Natural killer cell treated with Interleukin-12 subunit alpha and Interleukin-12 subunit beta and Interleukin-15 and Interleukin-18, amount 100 ng/mL, for 72 hours (primary cell): ENCODE measurements at regions not wholly inside any gene's neighbourhood (a gene's known extent, or its start where the extent isn't known, plus 50 kb on each side); places are given as distances from the start of the nearest gene placed in this dataset.

Experiments used
- ATAC-seq, 2 donors: fragments of 150-1000 bp; cut with Tn5 transposase in 1 of 2; sonication (Bioruptor Pico), chemical (Tn5 transposase) in 1 of 2; 2 replicates each; pipeline ENCODE4 v1.10.0; 2021
- DNase-seq: peaks from one replicate; pipeline ENCODE4 v3.0.0; 2022; ENCODE audit warnings: low spot score
- H3K27ac Mint-ChIP-seq, 2 donors: 1 replicate in 1 of 2; 2 replicates in 1 of 2; pipeline ENCODE4 v1.8.0; 2022; ENCODE audit warnings: mixed read lengths in 2 of 2, mild to moderate bottlenecking in 1 of 2, moderate library complexity in 1 of 2
- H3K27me3 Mint-ChIP-seq, 2 donors: 1 replicate in 1 of 2; 2 replicates in 1 of 2; pipeline ENCODE4 v1.8.0; 2022; ENCODE audit warnings: mixed read lengths in 2 of 2
- H3K36me3 Mint-ChIP-seq: one replicate; pipeline ENCODE4 v1.8.0; 2022; ENCODE audit warnings: mixed read lengths
- H3K4me1 Mint-ChIP-seq, 2 donors: 1 replicate in 1 of 2; 2 replicates in 1 of 2; pipeline ENCODE4 v1.8.0; 2022; ENCODE audit warnings: low read depth in 2 of 2, mixed read lengths in 2 of 2, mild to moderate bottlenecking in 1 of 2
- H3K4me3 Mint-ChIP-seq: one replicate; pipeline ENCODE4 v1.8.0; 2022; ENCODE audit warnings: mixed read lengths
- H3K9me3 Mint-ChIP-seq: 2 replicates; pipeline ENCODE4 v1.8.0; 2022; ENCODE audit warnings: mixed read lengths

GRCh38 chr9:80305136-80305535 lies 733.4 kb downstream of the TLE4 start:
- DNase-seq (no peak), ATAC-seq (no peak)
- H3K27ac Mint-ChIP-seq: no peak overlapping the region
- no peaks in the 10 kb centered on the region for H3K27me3 Mint-ChIP-seq
- no peaks in the 10 kb centered on the region for H3K4me1 Mint-ChIP-seq
- H3K36me3 Mint-ChIP-seq: no peaks in the 10 kb centered on the region
- H3K4me3 Mint-ChIP-seq: no peak overlapping the region
- peaks cover 6% of the 10 kb centered on the region for H3K9me3 Mint-ChIP-seq

DNA sequence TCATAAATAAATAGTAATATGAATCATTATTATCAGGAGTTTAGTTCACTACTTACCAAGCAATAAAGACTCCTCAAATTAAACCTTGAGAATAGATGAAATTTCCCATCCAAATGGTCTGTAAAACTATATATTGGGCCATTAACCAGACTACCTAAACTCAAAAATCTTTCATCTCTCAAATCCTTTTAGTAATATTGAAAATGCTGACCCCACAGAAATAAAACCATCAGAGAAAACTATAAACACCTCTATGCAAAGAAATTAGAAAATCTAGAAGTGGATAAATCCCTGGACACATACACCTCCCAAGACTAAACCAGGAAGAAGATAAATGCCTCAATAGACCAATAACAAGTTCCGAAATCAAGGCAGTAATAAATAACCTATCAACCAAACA lies 723.2 kb downstream of the TLE4 start:
- DNase-seq (no peak), ATAC-seq (no peak)
- Mint-ChIP-seq H3K36me3 (no peaks in the 10 kb centered on the region), H3K4me3 (no peak overlapping the region), H3K4me1 (no peaks in the 10 kb centered on the region), H3K27me3 (no peaks in the 10 kb centered on the region), H3K9me3 (peaks cover 21% of the 10 kb centered on the region), H3K27ac (no peak overlapping the region)

DNA sequence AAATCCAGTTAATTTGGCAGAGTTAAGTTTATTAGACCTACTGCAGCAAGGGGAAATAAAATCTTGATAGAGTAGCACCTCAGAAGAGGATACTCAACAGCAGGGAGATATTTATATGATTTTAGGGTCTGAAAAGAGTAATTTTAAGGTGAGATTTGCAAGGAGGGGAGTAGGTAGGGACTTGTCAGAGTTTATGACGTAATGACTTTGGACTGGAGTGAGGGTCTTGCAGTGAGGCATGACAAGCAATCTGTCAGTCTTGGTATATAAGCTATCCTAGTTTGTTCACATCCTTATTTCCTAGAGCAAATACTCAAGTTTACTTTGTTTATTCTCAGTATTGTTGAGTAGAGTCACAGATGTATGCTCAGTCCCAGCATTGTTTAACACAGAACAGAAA lies 722.6 kb downstream of the TLE4 start:
- no peaks in the 10 kb centered on the region for H3K36me3 Mint-ChIP-seq
- H3K27ac Mint-ChIP-seq: no peak overlapping the region
- peaks cover 20% of the 10 kb centered on the region for H3K9me3 Mint-ChIP-seq
- ATAC-seq: no peak
- no peaks in the 10 kb centered on the region for H3K4me1 Mint-ChIP-seq
- no peak for DNase-seq
- H3K4me3 Mint-ChIP-seq: no peak overlapping the region
- no peaks in the 10 kb centered on the region for H3K27me3 Mint-ChIP-seq

GRCh38 chr9:80292231-80292630 lies 720.5 kb downstream of the TLE4 start:
- ATAC-seq: no peak
- Mint-ChIP-seq H3K27ac (no peak overlapping the region), H3K4me1 (no peaks in the 10 kb centered on the region)

GRCh38 chr9:80285326-80285725 lies 713.6 kb downstream of the TLE4 start:
- ATAC-seq: no peak
- Mint-ChIP-seq H3K36me3 (no peaks in the 10 kb centered on the region), H3K4me3 (no peak overlapping the region), H3K9me3 (peaks cover 9% of the 10 kb centered on the region), H3K27ac (no peak overlapping the region), H3K27me3 (no peaks in the 10 kb centered on the region), H3K4me1 (no peaks in the 10 kb centered on the region)
- no peak for DNase-seq

More at GRCh38 chr9:80292231-80292630, 720.5 kb downstream of the TLE4 start:
- DNase-seq: no peak
- H3K36me3 Mint-ChIP-seq: no peaks in the 10 kb centered on the region
- H3K9me3 Mint-ChIP-seq: peaks cover 18% of the 10 kb centered on the region
- H3K27me3 Mint-ChIP-seq: no peaks in the 10 kb centered on the region
- no peak overlapping the region for H3K4me3 Mint-ChIP-seq

DNA sequence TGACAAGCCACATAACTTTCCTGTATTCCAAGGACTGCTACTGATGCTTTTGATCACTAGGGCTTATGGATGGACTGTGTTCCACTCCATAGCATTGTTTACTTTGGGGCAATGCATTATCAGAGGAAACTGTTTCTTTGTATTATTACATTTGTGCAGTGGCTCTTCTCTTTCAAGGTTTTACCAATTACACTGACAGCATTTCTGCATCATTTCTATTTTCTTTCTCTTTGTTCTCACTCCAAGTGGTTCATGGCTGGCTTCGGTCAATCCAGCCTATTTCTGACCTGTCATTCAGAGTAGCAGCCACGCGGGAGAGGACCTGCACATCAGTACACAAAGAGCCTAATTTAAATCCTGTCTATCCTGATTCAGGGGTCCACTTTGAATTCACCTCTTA lies 711.0 kb downstream of the TLE4 start:
- H3K27me3 Mint-ChIP-seq: no peaks in the 10 kb centered on the region

GRCh38 chr9:80259079-80259478 lies 687.3 kb downstream of the TLE4 start:
- ATAC-seq (no peak), DNase-seq (no peak)
- Mint-ChIP-seq H3K27ac (no peak overlapping the region), H3K36me3 (peaks cover 6% of the 10 kb centered on the region), H3K27me3 (no peaks in the 10 kb centered on the region), H3K4me1 (no peaks in the 10 kb centered on the region), H3K4me3 (no peak overlapping the region), H3K9me3 (peaks cover 5% of the 10 kb centered on the region)

More for the DNA sequence above, 711.0 kb downstream of the TLE4 start:
- no peak for DNase-seq
- no peaks in the 10 kb centered on the region for H3K36me3 Mint-ChIP-seq
- peaks cover 6% of the 10 kb centered on the region for H3K9me3 Mint-ChIP-seq
- no peak overlapping the region for H3K4me3 Mint-ChIP-seq
- no peaks in the 10 kb centered on the region for H3K4me1 Mint-ChIP-seq
- H3K27ac Mint-ChIP-seq: no peak overlapping the region
- ATAC-seq: no peak

DNA sequence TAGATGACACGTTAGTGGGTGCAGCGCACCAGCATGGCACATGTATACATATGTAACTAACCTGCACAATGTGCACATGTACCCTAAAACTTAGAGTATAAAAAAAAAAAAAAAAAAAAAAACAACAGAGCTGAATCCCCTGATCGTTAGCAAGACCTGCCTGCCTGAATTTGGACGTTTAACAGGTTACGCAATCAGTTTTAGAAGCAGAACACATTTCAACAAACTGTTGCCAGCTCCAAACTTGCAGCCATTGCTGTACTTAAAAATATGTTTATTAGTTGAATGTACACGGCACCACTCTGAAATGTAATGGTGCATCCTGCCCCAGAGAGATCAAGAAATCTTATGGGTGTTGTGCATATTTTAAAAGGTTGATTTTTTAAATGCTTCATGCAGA lies 680.0 kb downstream of the TLE4 start:
- H3K4me1 Mint-ChIP-seq: no peaks in the 10 kb centered on the region
- H3K9me3 Mint-ChIP-seq: peaks cover 16% of the 10 kb centered on the region
- H3K27ac Mint-ChIP-seq: no peak overlapping the region
- no peak overlapping the region for H3K4me3 Mint-ChIP-seq
- H3K36me3 Mint-ChIP-seq: no peaks in the 10 kb centered on the region
- DNase-seq: no peak
- no peak for ATAC-seq
- H3K27me3 Mint-ChIP-seq: no peaks in the 10 kb centered on the region

DNA sequence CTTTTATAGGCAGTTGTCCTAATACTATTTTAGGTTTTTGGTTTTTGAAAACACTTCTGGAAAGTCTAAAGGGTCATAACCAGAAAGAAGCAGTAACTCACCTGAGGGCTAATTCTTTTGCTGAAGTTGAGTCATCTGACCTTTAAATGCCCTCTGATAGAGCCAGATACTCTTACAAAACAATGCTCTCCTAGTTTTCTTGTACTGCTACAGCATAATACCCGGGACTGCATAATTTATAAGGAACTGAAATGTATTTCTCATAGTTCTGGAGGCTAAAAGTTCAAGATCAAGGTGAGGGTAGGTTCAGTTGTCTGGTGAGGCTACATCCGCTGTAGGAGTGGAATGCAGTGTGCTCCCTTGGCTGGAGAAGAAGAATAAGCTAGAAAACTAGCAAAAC lies 670.3 kb downstream of the TLE4 start:
- Mint-ChIP-seq H3K36me3 (no peaks in the 10 kb centered on the region), H3K27ac (no peak overlapping the region), H3K4me3 (no peak overlapping the region), H3K4me1 (no peaks in the 10 kb centered on the region), H3K9me3 (peaks cover 5% of the 10 kb centered on the region), H3K27me3 (no peaks in the 10 kb centered on the region)
- ATAC-seq (no peak), DNase-seq (no peak)

DNA sequence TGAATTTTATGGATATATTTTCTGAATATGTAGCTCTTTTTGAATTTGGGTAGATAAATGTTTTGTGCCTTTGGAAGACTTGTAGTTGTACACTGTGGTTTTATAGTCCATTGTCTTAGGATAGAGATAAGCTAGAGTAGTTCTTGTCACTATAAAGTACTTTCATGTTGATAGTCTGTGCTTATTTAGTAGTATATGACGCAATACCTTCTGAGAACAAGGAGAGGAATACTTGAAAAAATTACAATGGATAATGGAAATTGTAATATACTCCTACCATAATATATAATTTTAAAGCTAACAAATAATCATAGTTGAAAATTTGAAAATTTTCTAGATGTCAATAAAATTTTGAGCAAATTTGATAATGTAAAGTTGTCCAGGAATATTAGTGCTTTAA lies 664.0 kb downstream of the TLE4 start:
- H3K9me3 Mint-ChIP-seq: peaks cover 18% of the 10 kb centered on the region
- H3K27me3 Mint-ChIP-seq: no peaks in the 10 kb centered on the region
- no peaks in the 10 kb centered on the region for H3K4me1 Mint-ChIP-seq
- no peak for ATAC-seq
- no peak overlapping the region for H3K27ac Mint-ChIP-seq
- H3K36me3 Mint-ChIP-seq: no peaks in the 10 kb centered on the region
- H3K4me3 Mint-ChIP-seq: no peak overlapping the region
- DNase-seq: no peak

GRCh38 chr9:80233906-80234305 lies 662.1 kb downstream of the TLE4 start:
- Mint-ChIP-seq H3K4me1 (no peaks in the 10 kb centered on the region), H3K36me3 (no peaks in the 10 kb centered on the region), H3K9me3 (peaks cover 13% of the 10 kb centered on the region), H3K27ac (no peak overlapping the region), H3K27me3 (no peaks in the 10 kb centered on the region), H3K4me3 (no peak overlapping the region)
- ATAC-seq: no peak
- no peak for DNase-seq

DNA sequence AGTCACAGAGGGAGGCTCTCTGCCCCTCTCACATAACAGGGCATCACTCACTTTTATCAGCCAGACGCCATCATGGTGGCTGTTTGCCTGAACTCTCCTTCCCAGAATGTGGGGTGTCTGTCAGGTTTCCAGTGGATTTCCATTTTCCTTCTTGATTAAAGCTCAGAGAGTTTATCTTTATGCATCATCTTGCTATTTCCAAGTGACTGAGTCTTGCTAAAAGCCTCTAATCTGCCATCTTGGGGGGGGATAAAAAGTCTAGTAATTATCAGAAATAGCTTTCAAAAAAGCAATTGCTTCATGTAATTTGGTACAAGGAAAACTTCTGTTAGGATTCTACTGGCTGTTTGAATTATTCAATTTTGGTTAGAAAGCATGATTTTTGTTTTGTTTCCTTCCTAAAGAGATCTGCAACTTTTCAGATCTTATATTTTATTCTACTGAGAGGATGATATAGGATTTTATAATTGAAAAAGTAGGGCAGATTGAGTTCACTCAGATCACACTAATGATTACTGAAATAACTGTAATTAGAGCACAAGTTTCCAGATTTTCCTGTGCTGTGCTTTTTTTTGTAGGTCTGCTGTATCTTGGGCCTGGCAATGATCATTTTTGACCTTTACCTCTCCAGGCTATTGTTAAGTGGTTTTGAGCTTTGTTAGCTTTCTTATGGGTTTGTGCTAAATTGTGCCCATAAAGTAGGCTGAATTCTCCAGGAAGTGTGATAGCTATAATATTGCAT lies 661.5 kb downstream of the TLE4 start:
- DNase-seq: no peak
- Mint-ChIP-seq H3K36me3 (no peaks in the 10 kb centered on the region), H3K27ac (no peak overlapping the region), H3K4me3 (no peak overlapping the region), H3K9me3 (peaks cover 13% of the 10 kb centered on the region), H3K4me1 (no peaks in the 10 kb centered on the region), H3K27me3 (no peaks in the 10 kb centered on the region)
- ATAC-seq: no peak

DNA sequence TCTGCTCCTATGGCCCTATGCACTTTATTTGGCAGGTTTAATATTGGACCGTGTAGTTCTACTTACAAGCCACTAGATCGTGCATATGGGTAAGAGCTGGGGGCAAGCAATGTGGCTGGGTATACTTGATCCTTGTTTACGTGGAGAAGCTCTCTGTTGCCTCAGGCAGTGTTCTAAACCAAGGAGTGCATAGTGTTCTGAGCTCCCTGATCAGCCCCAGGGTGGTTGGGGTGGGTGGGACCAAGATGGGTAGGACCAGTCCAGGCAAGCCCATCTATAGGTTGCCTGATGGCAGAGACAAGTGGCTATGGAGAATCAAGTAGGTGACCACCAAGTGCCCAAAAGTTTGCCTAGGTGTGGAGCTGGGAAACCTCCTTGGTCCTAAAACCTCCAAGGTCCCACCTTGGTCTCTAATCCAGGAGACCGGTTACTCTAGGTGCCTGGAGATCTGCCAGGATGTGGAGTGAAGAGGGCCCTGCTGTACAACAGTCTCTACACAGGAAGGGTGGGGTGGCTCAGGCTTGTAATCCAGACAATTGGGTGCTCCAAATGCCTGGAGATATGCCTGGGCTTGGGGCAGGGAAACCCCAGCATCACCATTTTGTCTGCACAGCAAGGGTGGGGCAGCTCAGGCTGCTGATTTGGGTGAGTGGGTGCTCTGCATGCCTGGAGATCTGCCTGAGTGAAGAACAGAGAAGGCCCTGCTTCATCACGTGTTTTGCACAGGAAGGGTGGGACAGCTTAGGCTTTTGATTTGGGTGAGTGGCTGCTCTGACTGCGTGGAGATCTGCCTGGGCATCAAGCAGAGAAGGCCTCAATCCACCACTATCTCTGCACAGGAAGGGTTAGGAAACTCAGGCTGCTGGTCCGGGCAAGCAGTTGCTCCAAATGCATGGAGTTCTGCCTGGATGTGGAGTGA lies 659.8 kb downstream of the TLE4 start:
- Mint-ChIP-seq H3K4me3 (no peak overlapping the region), H3K9me3 (peaks cover 12% of the 10 kb centered on the region), H3K27ac (no peak overlapping the region), H3K27me3 (no peaks in the 10 kb centered on the region), H3K36me3 (no peaks in the 10 kb centered on the region), H3K4me1 (no peaks in the 10 kb centered on the region)
- DNase-seq: no peak
- ATAC-seq: no peak

DNA sequence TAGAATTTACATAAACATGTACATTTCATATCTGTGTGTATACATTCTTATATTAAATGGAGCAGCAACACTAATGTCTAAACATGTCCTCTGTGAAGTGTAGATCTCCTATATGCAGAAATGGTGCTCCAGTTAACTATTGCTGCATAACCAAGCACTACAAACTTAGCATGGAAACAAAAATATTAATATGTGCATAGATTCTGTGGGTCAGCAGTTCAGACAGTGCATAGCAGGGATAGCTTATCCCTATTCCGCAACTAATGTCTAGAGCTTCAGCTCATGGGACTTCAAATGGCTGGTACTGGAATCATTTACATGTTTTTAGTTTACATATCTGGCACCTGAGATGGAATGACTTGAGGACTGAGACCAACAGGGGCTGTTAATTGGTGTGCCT lies 652.1 kb downstream of the TLE4 start:
- Mint-ChIP-seq H3K4me1 (no peaks in the 10 kb centered on the region), H3K9me3 (peaks cover 11% of the 10 kb centered on the region), H3K27ac (no peak overlapping the region), H3K4me3 (no peak overlapping the region), H3K27me3 (no peaks in the 10 kb centered on the region), H3K36me3 (no peaks in the 10 kb centered on the region)
- ATAC-seq: no peak
- no peak for DNase-seq
